Sciatic nerve (tissue), 2 donors: ENCODE measurements at regions not wholly inside any gene's neighbourhood (a gene's known extent, or its start where the extent isn't known, plus 50 kb on each side); places are given as distances from the start of the nearest gene placed in this dataset.

Source experiments
- ATAC-seq: fragments of 200-7000 bp; cut with Tn5 transposase; one replicate; pipeline ENCODE4 v1.9.1; 2020; ENCODE audit warnings: mild to moderate bottlenecking, moderate library complexity
- DNase-seq: peaks from one replicate; pipeline ENCODE4 v3.0.0-alpha.2; 2020; ENCODE audit warnings: low spot score
- intact Hi-C: fragments of 100-400 bp; cut with DNase I; formaldehyde crosslinking; loops from one replicate; pipeline ENCODE4 v1.14.2; 2022
- donor health status: DM: no; HTN: no; CAD: no.
- donor health status: DM: no; HTN: no; CAD: no.

DNA sequence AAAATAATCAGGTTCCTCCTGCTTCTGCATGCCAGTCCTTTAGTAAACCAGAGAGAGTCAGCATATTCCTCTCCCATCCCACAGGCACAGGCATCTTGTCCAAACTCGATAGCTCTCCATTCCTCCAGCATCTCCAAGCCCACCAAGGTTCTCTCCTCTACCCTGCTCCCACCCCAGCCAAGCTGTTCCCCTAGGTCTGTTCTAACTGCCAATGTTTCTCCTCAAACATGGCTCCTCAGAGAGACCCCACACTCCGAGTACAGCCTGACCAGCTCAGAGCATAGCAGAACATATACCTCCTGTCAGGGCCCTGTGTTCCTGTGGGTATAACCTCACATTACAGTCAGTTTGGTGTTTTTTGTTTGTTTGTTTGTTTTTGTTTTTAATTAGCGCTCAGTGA is 177.8 kb downstream of the VEGFA start:
- ATAC-seq: no peak
- intact Hi-C loops: no loop called here
- DNase-seq: no peak

- intact Hi-C loops: no loop called here
- no peak for ATAC-seq
Measured at GRCh38 chr6:43946641-43947363, 176.8 kb downstream of the VEGFA start.

GRCh38 chr6:43945768-43946080 is 175.7 kb downstream of the VEGFA start:
- DNase-seq (peak; percentile 14), ATAC-seq (no peak)
- intact Hi-C loops: no loop called here

More at GRCh38 chr6:43946641-43947363, 176.8 kb downstream of the VEGFA start:
- no peak for DNase-seq

DNA sequence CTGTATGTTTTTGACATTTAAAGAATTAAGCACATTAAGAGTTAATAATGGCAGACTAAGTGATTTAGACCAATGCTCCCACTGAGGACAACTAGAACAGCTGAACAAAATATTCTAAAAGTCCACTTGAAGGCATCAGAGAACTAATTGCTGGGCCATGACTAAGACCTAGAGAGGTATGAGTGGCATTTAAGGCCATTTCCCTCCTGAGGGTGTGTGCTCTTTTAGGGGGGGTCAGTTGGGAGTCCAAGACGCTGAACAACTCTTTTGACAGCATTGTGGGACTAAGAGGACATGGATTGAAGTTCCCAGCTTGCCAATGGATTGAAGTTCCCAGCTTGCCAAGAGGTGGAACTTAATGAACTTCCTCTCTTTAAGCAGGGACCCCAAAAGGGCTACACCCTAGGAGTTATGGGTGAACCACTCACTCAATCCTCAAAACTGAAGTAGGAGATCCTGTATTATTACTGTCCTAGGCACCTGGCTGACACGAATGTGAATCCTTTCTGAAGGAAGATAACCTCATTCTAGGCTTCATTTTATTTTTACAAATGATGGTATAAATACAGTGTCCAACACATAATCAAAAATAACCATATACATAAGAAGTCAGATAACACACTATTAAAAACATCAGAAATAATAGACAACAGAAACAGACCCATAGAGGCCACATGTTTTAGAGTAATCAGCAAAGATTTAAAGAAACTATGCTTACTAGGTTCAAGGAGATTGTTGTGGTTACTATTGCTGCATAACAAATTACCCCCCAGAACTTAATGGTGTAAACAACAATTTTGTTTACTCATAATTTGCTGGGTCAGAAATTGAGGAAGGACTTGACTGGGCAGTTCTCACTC is 175.1 kb downstream of the VEGFA start:
- ATAC-seq: no peak
- DNase-seq: no peak
- intact Hi-C loops: no loop called here

GRCh38 chr6:43943781-43944250 is 173.8 kb downstream of the VEGFA start:
- intact Hi-C loops: no loop called here
- peak; percentile 74 for ATAC-seq
- DNase-seq: peak; percentile 60

DNA sequence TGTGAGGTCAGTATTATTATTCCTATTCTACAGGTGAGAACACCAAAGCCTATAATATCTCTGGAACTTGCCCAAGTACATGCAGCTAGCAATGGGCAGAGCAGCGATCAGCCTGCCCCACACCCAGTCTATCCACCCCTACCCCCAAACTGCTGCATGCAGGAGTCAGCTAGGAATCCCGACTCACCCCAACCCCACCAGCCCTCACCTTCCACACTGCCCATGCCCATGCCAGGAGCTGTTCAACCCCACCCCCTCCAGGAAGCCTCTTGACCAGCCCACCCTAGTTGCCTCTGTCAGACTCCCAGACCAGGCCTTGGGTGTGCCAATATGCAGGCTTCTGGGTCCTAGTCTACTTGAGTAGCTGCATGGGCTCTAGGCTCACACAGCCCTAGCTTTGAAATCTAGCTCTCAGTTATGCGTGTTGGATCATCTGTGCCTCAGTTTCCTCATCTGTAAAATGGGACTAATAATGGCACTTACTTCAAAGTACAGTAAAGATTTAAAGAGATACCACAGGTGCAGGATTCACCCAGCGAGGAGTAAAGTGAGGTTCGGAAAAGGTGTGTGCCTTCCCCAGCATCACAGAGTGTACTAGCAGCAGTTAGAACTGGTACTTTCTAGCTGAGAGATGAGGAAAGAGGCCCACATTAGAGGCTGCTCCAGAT is 173.2 kb downstream of the VEGFA start:
- no peak for ATAC-seq
- peak; percentile 35 for DNase-seq
- intact Hi-C loops: no loop called here

DNA sequence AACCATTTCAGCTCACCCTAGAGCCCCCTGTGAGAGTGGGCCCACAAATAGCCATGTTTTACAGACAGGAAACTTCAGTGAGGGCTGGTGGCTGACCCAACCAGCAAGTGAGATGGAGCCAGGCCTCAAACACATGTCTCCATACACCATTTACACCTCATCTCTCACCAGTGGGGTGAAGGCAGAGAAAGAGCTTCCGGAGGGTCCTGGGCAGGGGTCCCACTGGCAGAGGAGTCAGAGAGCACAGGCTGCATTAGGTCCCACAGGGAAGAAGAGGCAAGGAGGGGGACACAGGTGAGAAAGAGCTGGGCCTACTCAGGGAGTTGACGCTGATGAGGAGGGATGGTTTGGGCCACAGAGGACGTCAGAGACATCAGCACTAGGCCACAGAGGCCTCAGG is 172.6 kb downstream of the VEGFA start:
- DNase-seq (peak; percentile 15), ATAC-seq (no peak)
- intact Hi-C loops: no loop called here

DNA sequence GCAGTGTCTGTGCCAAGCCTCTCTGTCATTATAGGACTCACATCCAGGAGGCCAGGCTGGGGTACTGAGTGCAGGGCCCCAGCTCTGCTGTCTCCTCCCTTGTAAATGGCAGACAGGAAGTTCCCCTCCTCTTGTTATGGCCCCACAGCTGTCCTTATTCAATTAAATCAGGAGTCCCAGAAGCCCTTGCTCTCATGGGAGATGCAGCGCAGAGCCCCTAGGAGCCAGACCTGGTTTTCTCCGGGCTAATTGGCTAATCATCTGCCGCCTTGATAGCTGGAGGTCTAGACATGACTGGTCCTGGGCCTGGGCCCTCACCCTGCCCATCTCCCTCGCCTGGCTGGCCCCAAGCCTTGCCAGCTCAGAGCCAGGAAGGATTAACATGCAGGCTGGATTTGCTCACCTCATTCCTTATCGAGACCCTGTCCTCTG is 172.0 kb downstream of the VEGFA start:
- intact Hi-C loops: no loop called here
- ATAC-seq (no peak), DNase-seq (no peak)

GRCh38 chr6:43941174-43941573 is 171.2 kb downstream of the VEGFA start:
- intact Hi-C loops: no loop called here
- no peak for ATAC-seq
- DNase-seq: no peak

- intact Hi-C loops: no loop called here
- ATAC-seq (no peak), DNase-seq (peak; percentile 18)
Measured at GRCh38 chr6:43940393-43941087, 170.5 kb downstream of the VEGFA start.

- intact Hi-C loops: no loop called here
Measured at GRCh38 chr6:43940071-43940392, 170.0 kb downstream of the VEGFA start.

GRCh38 chr6:43939281-43940070 is 169.5 kb downstream of the VEGFA start:
- intact Hi-C loops: no loop called here
- ATAC-seq: no peak

More at GRCh38 chr6:43940071-43940392, 170.0 kb downstream of the VEGFA start:
- DNase-seq (no peak), ATAC-seq (no peak)

GRCh38 chr6:43938178-43939105 is 168.4 kb downstream of the VEGFA start:
- intact Hi-C loops: no loop called here
- ATAC-seq (no peak), DNase-seq (peak; percentile 43)

More at GRCh38 chr6:43939281-43940070, 169.5 kb downstream of the VEGFA start:
- DNase-seq: no peak

DNA sequence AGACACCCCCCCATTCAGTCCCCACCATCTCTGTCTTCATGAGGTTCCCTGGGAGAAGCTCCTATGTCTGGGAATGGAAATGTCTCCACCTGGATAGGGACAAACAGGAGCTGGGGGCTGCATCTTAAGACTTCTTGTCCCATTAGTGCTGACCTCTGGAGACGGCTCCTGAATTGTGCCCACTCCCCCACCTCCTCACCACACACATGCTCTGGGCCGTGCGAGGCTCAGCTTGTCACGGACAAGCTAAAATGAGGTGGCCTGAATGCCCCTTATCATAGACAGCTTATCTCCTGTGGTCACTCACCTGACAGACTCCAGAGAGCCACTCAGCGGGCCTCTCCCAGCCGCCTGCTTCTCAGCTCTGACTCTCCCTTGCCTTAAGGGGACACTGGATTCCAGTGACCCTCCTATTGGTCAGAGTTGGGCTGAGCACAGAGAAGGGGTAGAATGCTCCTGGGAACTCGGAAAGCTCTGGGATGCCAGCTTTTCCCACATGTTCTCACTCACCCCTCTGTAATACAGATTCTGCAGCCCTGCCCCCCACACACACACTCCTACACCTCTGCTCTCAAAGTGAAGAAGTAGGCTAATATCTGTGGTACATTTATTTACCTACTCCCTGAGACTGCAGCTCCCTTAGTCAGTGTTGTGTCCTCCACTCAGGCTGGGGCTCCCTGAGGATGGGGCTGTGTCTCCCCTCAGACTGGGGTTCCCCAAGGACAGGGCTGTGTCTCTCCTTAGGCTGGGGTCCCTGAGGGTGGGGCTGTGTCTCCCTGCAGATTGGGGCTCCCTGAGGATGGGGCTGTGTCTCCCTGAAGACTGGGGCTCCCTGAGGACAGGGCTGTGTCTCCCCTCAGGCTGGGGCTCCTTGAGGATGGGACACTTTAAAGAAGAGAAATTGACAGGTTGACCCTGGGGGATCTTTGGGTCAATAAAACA is 167.5 kb downstream of the VEGFA start:
- ATAC-seq (no peak), DNase-seq (peak; percentile 46)
- intact Hi-C loops: no loop called here

DNA sequence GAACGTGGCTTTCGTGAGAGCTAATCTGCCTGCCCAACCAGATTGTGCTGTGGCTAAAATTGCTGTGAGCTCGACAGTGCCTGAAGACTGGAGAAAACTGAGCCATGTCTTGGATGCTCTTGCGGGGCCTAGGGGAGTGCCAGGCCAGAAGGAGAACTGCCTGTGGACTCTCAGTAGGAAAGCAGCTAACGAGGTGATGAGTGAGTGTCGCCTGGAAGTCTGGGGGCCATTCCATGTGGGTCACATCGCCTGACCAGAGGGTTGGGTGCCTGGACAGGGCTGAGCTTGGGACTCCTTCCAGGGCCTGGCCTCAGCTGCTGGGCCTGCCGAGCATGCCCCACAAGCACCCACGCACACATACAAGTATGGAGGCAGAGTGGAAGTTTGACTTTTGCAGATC is 166.5 kb downstream of the VEGFA start:
- ATAC-seq (no peak), DNase-seq (peak; percentile 35)
- intact Hi-C loops: no loop called here

GRCh38 chr6:43935921-43936439 is 166.0 kb downstream of the VEGFA start:
- ATAC-seq (no peak), DNase-seq (peak; percentile 27)
- intact Hi-C loops: no loop called here
